IMR-90 (cell line): ENCODE measurements at regions not wholly inside any gene's neighbourhood (a gene's known extent, or its start where the extent isn't known, plus 50 kb on each side); places are given as distances from the start of the nearest gene placed in this dataset.
A peak's percentile ranks its signal among the peaks of the same experiment; 100 is the strongest.

Experiments used
- ATAC-seq: fragments of 200-7000 bp; cut with Tn5 transposase; 2 replicates; pipeline ENCODE4 v1.9.1; 2020; ENCODE audit warnings: low read depth, mild to moderate bottlenecking, moderate library complexity
- BruUV-seq: library from RNA; stranded (reverse); fragments of 400-500 nt; replicated peaks from 2 replicates; lab custom pipeline; 2021; lab: Mats Ljungman, UMichigan
- CTCF ChIA-PET: fragments of 300-600 bp; formaldehyde crosslinking; extraction: SDS; loops from one replicate; lab custom pipeline; 2021; ENCODE audit warnings: antibody characterized with exemption; lab: Yijun Ruan, JAX
- POLR2A ChIA-PET: fragments of 300-600 bp; sonication (Branson Sonifier 250); formaldehyde crosslinking; loops from one replicate; lab custom pipeline; 2022; ENCODE audit warnings: antibody characterized with exemption; ENCODE audit not compliant: unreplicated experiment; lab: Charles Lee
- DNase-seq: peaks from one replicate; pipeline ENCODE4 v3.0.0; 2013
- H2AFZ ChIP-seq: replicated peaks from 2 replicates; pipeline ENCODE3; 2013; ENCODE audit warnings: low read length, mild to moderate bottlenecking; ENCODE audit not compliant: poor library complexity
- H2AK5ac ChIP-seq: 2 replicates; pipeline ENCODE4 v1.6.1; 2013; ENCODE audit warnings: low read depth, low read length, inconsistent platforms
- H2AK9ac ChIP-seq: replicated peaks from 2 replicates; pipeline ENCODE3; 2013; ENCODE audit warnings: mild to moderate bottlenecking, low read depth, low read length, moderate library complexity; ENCODE audit not compliant: poor library complexity
- H2BK120ac ChIP-seq: 2 replicates; pipeline ENCODE4 v1.6.1; 2013; ENCODE audit warnings: low read depth, low read length, inconsistent platforms
- H2BK15ac ChIP-seq: 3 replicates; pipeline ENCODE4 v1.6.1; 2013; ENCODE audit warnings: low read depth, low read length, inconsistent platforms
- H2BK20ac ChIP-seq: 2 replicates; pipeline ENCODE4 v1.6.1; 2013; ENCODE audit warnings: low read depth, mild to moderate bottlenecking, inconsistent platforms, low read length, moderate library complexity
- H2BK5ac ChIP-seq: 2 replicates; pipeline ENCODE4 v1.6.1; 2013; ENCODE audit warnings: mild to moderate bottlenecking, low read depth, low read length, inconsistent platforms; ENCODE audit not compliant: poor library complexity, severe bottlenecking
- H3K14ac ChIP-seq: replicated peaks from 2 replicates; pipeline ENCODE4 v1.6.1; 2013; ENCODE audit warnings: low read depth, low read length, inconsistent platforms
- H3K18ac ChIP-seq: 2 replicates; pipeline ENCODE4 v1.6.1; 2013; ENCODE audit warnings: low read depth, low read length, control low read depth
- H3K23ac ChIP-seq: 2 replicates; pipeline ENCODE4 v1.6.1; 2013; ENCODE audit warnings: low read depth, low read length, inconsistent platforms
- H3K27ac ChIP-seq: 2 replicates; pipeline ENCODE4 v1.5.1; 2013; ENCODE audit warnings: mild to moderate bottlenecking, control low read depth, low read length; ENCODE audit not compliant: insufficient read depth
- H3K27me3 ChIP-seq: 2 replicates; pipeline ENCODE4 v1.6.1; 2013; ENCODE audit warnings: low read length; ENCODE audit not compliant: control insufficient read depth, insufficient read depth
- H3K36me3 ChIP-seq: 2 replicates; pipeline ENCODE4 v1.6.1; 2013; ENCODE audit warnings: low read length, mixed read lengths; ENCODE audit not compliant: control insufficient read depth, insufficient read depth
- H3K4ac ChIP-seq: 2 replicates; pipeline ENCODE4 v1.6.1; 2013; ENCODE audit warnings: low read depth, low read length, inconsistent platforms
- H3K4me1 ChIP-seq: 2 replicates; pipeline ENCODE4 v1.6.1; 2013; ENCODE audit warnings: low read length, mixed read lengths; ENCODE audit not compliant: control insufficient read depth, insufficient read depth
- H3K4me2 ChIP-seq: 2 replicates; pipeline ENCODE4 v1.6.1; 2013; ENCODE audit warnings: low read depth, mild to moderate bottlenecking, control low read depth, low read length, moderate library complexity
- H3K4me3 ChIP-seq: 2 replicates; pipeline ENCODE4 v1.5.1; 2013; ENCODE audit warnings: low read depth, mild to moderate bottlenecking, control low read depth, low read length, moderate library complexity; ENCODE audit not compliant: insufficient read depth
- H3K56ac ChIP-seq: 2 replicates; pipeline ENCODE4 v1.6.1; 2013; ENCODE audit warnings: low read length, inconsistent platforms; ENCODE audit not compliant: insufficient read depth; ENCODE audit errors: extremely low read depth
- H3K79me1 ChIP-seq, 2 experiments: 2 replicates each; pipeline ENCODE4 v1.6.1; 2013; ENCODE audit warnings: low read length in 2 of 2, inconsistent platforms in 1 of 2, low read depth in 1 of 2
- H3K9ac ChIP-seq: 2 replicates; pipeline ENCODE4 v1.6.1; 2013; ENCODE audit warnings: low read depth, low read length, control low read depth
- H3K9me1 ChIP-seq: 2 replicates; pipeline ENCODE4 v1.6.1; 2013; ENCODE audit warnings: low read length, inconsistent platforms; ENCODE audit not compliant: insufficient read depth
- H3K9me3 ChIP-seq: 2 replicates; pipeline ENCODE4 v1.6.1; 2013; ENCODE audit warnings: low read length; ENCODE audit not compliant: control insufficient read depth, insufficient read depth
- H4K20me1 ChIP-seq: 2 replicates; pipeline ENCODE4 v1.6.1; 2013; ENCODE audit warnings: low read length, inconsistent platforms; ENCODE audit not compliant: insufficient read depth
- H4K5ac ChIP-seq: 2 replicates; pipeline ENCODE4 v1.6.1; 2013; ENCODE audit warnings: mild to moderate bottlenecking, low read depth, low read length, control low read depth
- H4K8ac ChIP-seq, 2 experiments: 2 replicates each; pipeline ENCODE4 v1.6.1; 2013; ENCODE audit warnings: low read depth in 2 of 2, low read length in 2 of 2, control low read depth in 1 of 2, inconsistent platforms in 1 of 2
- H4K91ac ChIP-seq: 2 replicates; pipeline ENCODE4 v1.6.1; 2013; ENCODE audit warnings: low read depth, low read length, inconsistent platforms; ENCODE audit not compliant: insufficient read depth
- BHLHE40 ChIP-seq: fragments of 150-350 bp; IDR thresholded peaks from 2 replicates; pipeline ENCODE4 v1.6.1; 2016; ENCODE audit warnings: mild to moderate bottlenecking, low read depth, low read length
- FOS ChIP-seq: fragments of 150-350 bp; IDR thresholded peaks from 2 replicates; pipeline ENCODE4 v1.6.1; 2016; ENCODE audit warnings: low read depth, low read length
- MAFK ChIP-seq: IDR thresholded peaks from 2 replicates; pipeline ENCODE4 v1.6.1; 2012; ENCODE audit warnings: low read depth, low read length, improper control_type of control experiment
- MAZ ChIP-seq: IDR thresholded peaks from 2 replicates; pipeline ENCODE4 v1.6.1; 2012; ENCODE audit warnings: low read depth, mild to moderate bottlenecking, low read length, improper control_type of control experiment, moderate library complexity, borderline replicate concordance
- MXI1 ChIP-seq: IDR thresholded peaks from 2 replicates; pipeline ENCODE4 v1.6.1; 2012; ENCODE audit warnings: low read depth, mild to moderate bottlenecking, low read length, moderate library complexity, borderline replicate concordance
- NFE2L2 ChIP-seq: fragments of 150-350 bp; IDR thresholded peaks from 2 replicates; pipeline ENCODE4 v1.6.1; 2016; ENCODE audit warnings: low read depth, mild to moderate bottlenecking, low read length
- POLR2A ChIP-seq: IDR thresholded peaks from 2 replicates; pipeline ENCODE4 v1.6.1; 2012; ENCODE audit warnings: mild to moderate bottlenecking, low read depth, low read length
- RAD21 ChIP-seq: IDR thresholded peaks from 2 replicates; pipeline ENCODE4 v1.6.1; 2012; ENCODE audit warnings: low read length, improper control_type of control experiment
- RCOR1 ChIP-seq: IDR thresholded peaks from 2 replicates; pipeline ENCODE4 v1.6.1; 2012; ENCODE audit warnings: mild to moderate bottlenecking, low read length, improper control_type of control experiment; ENCODE audit not compliant: insufficient replicate concordance
- RFX5 ChIP-seq: IDR thresholded peaks from 2 replicates; pipeline ENCODE4 v1.8.0; 2012; ENCODE audit warnings: low read depth, mild to moderate bottlenecking, low read length, moderate library complexity
- SMC3 ChIP-seq: fragments of 150-350 bp; IDR thresholded peaks from 2 replicates; pipeline ENCODE4 v1.6.1; 2016; ENCODE audit warnings: low read depth, mild to moderate bottlenecking, antibody characterized with exemption, low read length, moderate library complexity
- WGBS, 2 experiments: methylation state at CpG; one replicate each; pipeline versions ENCODE4 v1.1.5 to v1.1.7; 2013; ENCODE audit warnings: missing lambda C conversion rate in 2 of 2; ENCODE audit not compliant: insufficient read length in 1 of 2; ENCODE audit errors: extremely low coverage in 2 of 2; 5-methylcytosine and 5-hydroxymethylcytosine counted together
- dilution Hi-C: fragments of 300-500 bp; cut with HindIII; formaldehyde crosslinking; loops from one replicate; pipeline ENCODE4 v1.14.3; 2018; ENCODE audit warnings: low sequenced_read_pairs; ENCODE audit not compliant: unreplicated experiment
- in situ Hi-C: fragments of 300-500 bp; cut with MboI; formaldehyde crosslinking; loops from 3 replicates; pipeline ENCODE4 v1.14.3; 2019; ENCODE audit warnings: low sequenced_read_pairs, inconsistent platforms, mixed read lengths
- intact Hi-C: fragments of 100-400 bp; cut with micrococcal nuclease; formaldehyde crosslinking; loops from 2 replicates; pipeline ENCODE4 v1.10.0; 2022
- TF ChIP-seq, protein P1 (sequence below): conservative IDR thresholded peaks from 2 replicates; pipeline ENCODE4 v1.5.1; 2012; ENCODE audit warnings: mild to moderate bottlenecking, low read depth, low read length, improper control_type of control experiment
- TF ChIP-seq, protein P2 (sequence below): fragments of 150-350 bp; IDR thresholded peaks from 2 replicates; pipeline ENCODE4 v1.6.1; 2017; ENCODE audit warnings: mild to moderate bottlenecking, antibody characterized with exemption, low read length, low read depth
- TF ChIP-seq, protein P3 (sequence below): fragments of 150-350 bp; IDR thresholded peaks from 2 replicates; pipeline ENCODE4 v1.6.1; 2016; ENCODE audit warnings: low read depth, mild to moderate bottlenecking, low read length, moderate library complexity, borderline replicate concordance

DNA sequence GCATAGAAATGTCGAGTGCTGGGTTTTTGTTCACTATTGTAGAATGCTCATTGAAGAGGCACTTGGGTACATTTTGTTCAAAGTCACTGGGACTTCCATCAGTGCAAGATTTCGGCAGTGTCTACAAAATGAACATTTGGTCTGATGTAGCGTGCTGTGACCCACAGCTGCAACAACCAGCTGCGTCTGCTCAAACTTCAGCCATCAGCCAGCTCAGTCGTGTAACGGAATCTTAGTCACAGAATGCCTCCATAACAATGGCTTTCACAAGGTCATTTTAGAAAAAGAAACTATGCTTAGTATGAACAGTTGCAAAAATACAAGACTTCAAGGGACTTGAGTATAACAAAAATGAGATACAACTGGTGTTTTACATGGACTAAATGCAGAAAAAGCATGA lies 828.1 kb upstream of the GRAMD2B start:
- CTCF ChIA-PET, result no interaction called here
- Histone ChIP-seq H3K9ac (no peak overlapping the region), H3K9me1 (peaks cover 3% of the 10 kb centered on the region; the same call in 1 of the 2 replicates), H3K18ac (no peak overlapping the region), H3K14ac (no peak overlapping the region), H3K36me3 (no peaks in the 10 kb centered on the region), H3K4ac (no peak overlapping the region), H4K20me1 (no peaks in the 10 kb centered on the region), H3K23ac (peak overlapping the region; percentile 28; the same call in 1 of the 2 replicates), H3K4me2 (peak overlapping the region; percentile 8; the same call in 1 of the 2 replicates), H3K56ac (peak overlapping the region; percentile 33; the same call in 1 of the 2 replicates), H2AK9ac (no peak overlapping the region), H3K9me3 (no peaks in the 10 kb centered on the region), H2BK120ac (peak overlapping the region; percentile 2; the same call in 1 of the 2 replicates), H4K8ac (no peak overlapping the region), H3K4me3 (no peak overlapping the region), H3K79me1 (no peaks in the 10 kb centered on the region), H4K91ac (no peak overlapping the region), H3K27ac (no peak overlapping the region), H2AK5ac (no peak overlapping the region), H3K4me1 (no peaks in the 10 kb centered on the region; the same call in 1 of the 2 replicates), H2AFZ (peak overlapping the region; percentile 79), H2BK20ac (peak overlapping the region; percentile 1; the same call in 1 of the 2 replicates), H2BK15ac (no peak overlapping the region), H3K27me3 (no peaks in the 10 kb centered on the region), H2BK5ac (no peak overlapping the region), H4K5ac (no peak overlapping the region)
- intact Hi-C loops (loop anchor here (5.0 kb wide), 1 partner anchor 183 kb away; no protein-coding TSS in a partner anchor), dilution Hi-C loops (no loop called here), in situ Hi-C loops (no loop called here)
- TF ChIP-seq RFX5 (no peak), RCOR1 (no peak), BHLHE40 (no peak), FOS (no peak), POLR2A (no peak), MAZ (no peak), RAD21 (no peak), NFE2L2 (no peak), MAFK (no peak), SMC3 (no peak), MXI1 (no peak)
- TF ChIP-seq, protein P1, sequence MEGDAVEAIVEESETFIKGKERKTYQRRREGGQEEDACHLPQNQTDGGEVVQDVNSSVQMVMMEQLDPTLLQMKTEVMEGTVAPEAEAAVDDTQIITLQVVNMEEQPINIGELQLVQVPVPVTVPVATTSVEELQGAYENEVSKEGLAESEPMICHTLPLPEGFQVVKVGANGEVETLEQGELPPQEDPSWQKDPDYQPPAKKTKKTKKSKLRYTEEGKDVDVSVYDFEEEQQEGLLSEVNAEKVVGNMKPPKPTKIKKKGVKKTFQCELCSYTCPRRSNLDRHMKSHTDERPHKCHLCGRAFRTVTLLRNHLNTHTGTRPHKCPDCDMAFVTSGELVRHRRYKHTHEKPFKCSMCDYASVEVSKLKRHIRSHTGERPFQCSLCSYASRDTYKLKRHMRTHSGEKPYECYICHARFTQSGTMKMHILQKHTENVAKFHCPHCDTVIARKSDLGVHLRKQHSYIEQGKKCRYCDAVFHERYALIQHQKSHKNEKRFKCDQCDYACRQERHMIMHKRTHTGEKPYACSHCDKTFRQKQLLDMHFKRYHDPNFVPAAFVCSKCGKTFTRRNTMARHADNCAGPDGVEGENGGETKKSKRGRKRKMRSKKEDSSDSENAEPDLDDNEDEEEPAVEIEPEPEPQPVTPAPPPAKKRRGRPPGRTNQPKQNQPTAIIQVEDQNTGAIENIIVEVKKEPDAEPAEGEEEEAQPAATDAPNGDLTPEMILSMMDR, result no peak
- TF ChIP-seq, protein P2, sequence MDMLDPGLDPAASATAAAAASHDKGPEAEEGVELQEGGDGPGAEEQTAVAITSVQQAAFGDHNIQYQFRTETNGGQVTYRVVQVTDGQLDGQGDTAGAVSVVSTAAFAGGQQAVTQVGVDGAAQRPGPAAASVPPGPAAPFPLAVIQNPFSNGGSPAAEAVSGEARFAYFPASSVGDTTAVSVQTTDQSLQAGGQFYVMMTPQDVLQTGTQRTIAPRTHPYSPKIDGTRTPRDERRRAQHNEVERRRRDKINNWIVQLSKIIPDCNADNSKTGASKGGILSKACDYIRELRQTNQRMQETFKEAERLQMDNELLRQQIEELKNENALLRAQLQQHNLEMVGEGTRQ, result no peak
- TF ChIP-seq, protein P3, sequence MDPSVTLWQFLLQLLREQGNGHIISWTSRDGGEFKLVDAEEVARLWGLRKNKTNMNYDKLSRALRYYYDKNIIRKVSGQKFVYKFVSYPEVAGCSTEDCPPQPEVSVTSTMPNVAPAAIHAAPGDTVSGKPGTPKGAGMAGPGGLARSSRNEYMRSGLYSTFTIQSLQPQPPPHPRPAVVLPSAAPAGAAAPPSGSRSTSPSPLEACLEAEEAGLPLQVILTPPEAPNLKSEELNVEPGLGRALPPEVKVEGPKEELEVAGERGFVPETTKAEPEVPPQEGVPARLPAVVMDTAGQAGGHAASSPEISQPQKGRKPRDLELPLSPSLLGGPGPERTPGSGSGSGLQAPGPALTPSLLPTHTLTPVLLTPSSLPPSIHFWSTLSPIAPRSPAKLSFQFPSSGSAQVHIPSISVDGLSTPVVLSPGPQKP, result no peak
- BruUV-seq, result no TSS peak
- ATAC-seq (peak; percentile 40), DNase-seq (peak; percentile 82)
- POLR2A ChIA-PET, result no interaction called here
- WGBS, 2 experiments, result 0% methylated on average over 1 of the region's 6 CpGs; no CpG with 5 or more reads in 1 of the 2 experiments
